OCI-LY1 (cell line): ENCODE measurements at regions not wholly inside any gene's neighbourhood (a gene's known extent, or its start where the extent isn't known, plus 50 kb on each side); places are given as distances from the start of the nearest gene placed in this dataset.

Experiments
- H2AFZ ChIP-seq: fragments of 200-600 bp; sonication (generic), shearing (Covaris generic); 2 replicates; pipeline ENCODE4 v1.6.0; 2014; ENCODE audit warnings: antibody characterized with exemption, mild to moderate bottlenecking, low read length
- H3F3A ChIP-seq: fragments of 200-600 bp; sonication (generic), shearing (Covaris generic); 2 replicates; pipeline ENCODE4 v1.6.0; 2014; ENCODE audit warnings: mild to moderate bottlenecking, antibody characterized with exemption, low read length, moderate library complexity; ENCODE audit not compliant: insufficient read depth
- H3K27ac ChIP-seq: fragments of 200-600 bp; sonication (generic); 2 replicates; pipeline ENCODE4 v1.5.1; 2014; ENCODE audit warnings: low read length, mixed run types, mild to moderate bottlenecking, low read depth; ENCODE audit not compliant: poor library complexity, severe bottlenecking
- H3K27me3 ChIP-seq: fragments of 200-600 bp; sonication (generic); 2 replicates; pipeline ENCODE4 v1.6.0; 2014; ENCODE audit warnings: antibody characterized with exemption, mild to moderate bottlenecking, low read length, moderate library complexity; ENCODE audit not compliant: insufficient read depth
- H3K36me3 ChIP-seq: fragments of 200-600 bp; sonication (generic); 2 replicates; pipeline ENCODE4 v1.6.1; 2014; ENCODE audit warnings: mild to moderate bottlenecking, antibody characterized with exemption, low read length, moderate library complexity, mixed read lengths; ENCODE audit not compliant: insufficient read depth
- H3K4me1 ChIP-seq: fragments of 200-600 bp; sonication (generic); 2 replicates; pipeline ENCODE4 v1.5.1; 2014; ENCODE audit warnings: mild to moderate bottlenecking, low read length, moderate library complexity; ENCODE audit not compliant: insufficient read depth, severe bottlenecking
- H3K4me2 ChIP-seq: fragments of 200-600 bp; sonication (generic), shearing (Covaris generic); 2 replicates; pipeline ENCODE4 v1.6.1; 2014; ENCODE audit warnings: low read length
- H3K4me3 ChIP-seq: fragments of 200-600 bp; sonication (generic); 2 replicates; pipeline ENCODE4 v1.5.1; 2014; ENCODE audit warnings: low read length, low read depth, mild to moderate bottlenecking, mixed read lengths; ENCODE audit not compliant: poor library complexity, severe bottlenecking
- H3K79me2 ChIP-seq: fragments of 200-600 bp; shearing (Covaris generic); 2 replicates; pipeline ENCODE4 v1.6.1; 2016; ENCODE audit warnings: mixed run types, low read length, mixed read lengths; ENCODE audit not compliant: insufficient read depth
- H3K9ac ChIP-seq: fragments of 200-600 bp; sonication (generic), shearing (Covaris generic); 2 replicates; pipeline ENCODE4 v1.6.1; 2014; ENCODE audit warnings: mild to moderate bottlenecking, low read length, mixed read lengths
- H3K9me2 ChIP-seq: fragments of 200-600 bp; sonication (generic), shearing (Covaris generic); 2 replicates; pipeline ENCODE4 v1.6.1; 2014; ENCODE audit warnings: low read depth, mild to moderate bottlenecking, low read length, mixed read lengths
- H3K9me3 ChIP-seq: fragments of 200-600 bp; shearing (Covaris generic); 2 replicates; pipeline ENCODE4 v1.6.1; 2014; ENCODE audit warnings: low read length, mixed read lengths
- H4K20me1 ChIP-seq: fragments of 200-600 bp; sonication (generic), shearing (Covaris generic); 2 replicates; pipeline ENCODE4 v1.6.0; 2016; ENCODE audit warnings: mild to moderate bottlenecking, low read length; ENCODE audit not compliant: insufficient read depth
- CTCF ChIP-seq: fragments of 200-600 bp; sonication (generic), shearing (Covaris generic); IDR thresholded peaks from 2 replicates; pipeline ENCODE4 v1.5.1; 2017; ENCODE audit warnings: mild to moderate bottlenecking, antibody characterized with exemption, low read length, moderate library complexity, mixed read lengths
- EZH2 ChIP-seq: fragments of 200-600 bp; sonication (generic), shearing (Covaris generic); IDR thresholded peaks from 2 replicates; pipeline ENCODE4 v1.8.0; 2017; ENCODE audit warnings: borderline replicate concordance, mixed run types, mild to moderate bottlenecking, antibody characterized with exemption, low read length, moderate library complexity, mixed read lengths

- Histone ChIP-seq H3K4me2 (no peak overlapping the region), H3K9ac (no peak overlapping the region), H3K4me3 (no peak overlapping the region), H3K27ac (no peak overlapping the region), H2AFZ (no peak overlapping the region), H3K9me2 (no peaks in the 10 kb centered on the region), H3K27me3 (no peaks in the 10 kb centered on the region), H3K79me2 (no peaks in the 10 kb centered on the region), H3K36me3 (no peaks in the 10 kb centered on the region), H3K4me1 (no peaks in the 10 kb centered on the region), H3F3A (no peaks in the 10 kb centered on the region), H3K9me3 (no peaks in the 10 kb centered on the region), H4K20me1 (no peaks in the 10 kb centered on the region)
- TF ChIP-seq EZH2 (no peak), CTCF (no peak)
These were observed 391.6 kb downstream of the ADCYAP1 start for GRCh38 chr18:1296237-1296636.

- Histone ChIP-seq H3F3A (no peaks in the 10 kb centered on the region), H3K9ac (no peak overlapping the region), H3K27me3 (no peaks in the 10 kb centered on the region), H3K9me3 (no peaks in the 10 kb centered on the region), H4K20me1 (no peaks in the 10 kb centered on the region), H3K4me2 (no peak overlapping the region), H3K9me2 (no peaks in the 10 kb centered on the region), H3K27ac (no peak overlapping the region), H3K79me2 (no peaks in the 10 kb centered on the region), H3K4me3 (no peak overlapping the region), H2AFZ (no peak overlapping the region), H3K36me3 (no peaks in the 10 kb centered on the region), H3K4me1 (no peaks in the 10 kb centered on the region)
- TF ChIP-seq CTCF (no peak), EZH2 (no peak)
These were observed 398.2 kb downstream of the ADCYAP1 start for GRCh38 chr18:1302861-1303260.

- Histone ChIP-seq H3K27ac (no peak overlapping the region), H3K9me2 (no peaks in the 10 kb centered on the region), H3K79me2 (no peaks in the 10 kb centered on the region), H2AFZ (no peak overlapping the region), H3K4me3 (no peak overlapping the region), H4K20me1 (no peaks in the 10 kb centered on the region), H3K36me3 (no peaks in the 10 kb centered on the region), H3K9me3 (no peaks in the 10 kb centered on the region), H3F3A (no peaks in the 10 kb centered on the region), H3K27me3 (no peaks in the 10 kb centered on the region), H3K4me1 (no peaks in the 10 kb centered on the region), H3K9ac (no peak overlapping the region), H3K4me2 (no peak overlapping the region)
- no peak for TF ChIP-seq EZH2
- TF ChIP-seq CTCF = no peak
These were observed 399.8 kb downstream of the ADCYAP1 start for GRCh38 chr18:1304392-1304992.
